Gastroesophageal sphincter (tissue), 3 donors: ENCODE measurements at regions not wholly inside any gene's neighbourhood (a gene's known extent, or its start where the extent isn't known, plus 50 kb on each side); places are given as distances from the start of the nearest gene placed in this dataset.

Source experiments
- CTCF ChIP-seq, 4 experiments: fragments of 200-600 bp in 2 of 4; fragments of 450-650 bp in 2 of 4; sonication (generic) in 1 of 4; IDR thresholded peaks; one replicate each; pipeline ENCODE4 v1.5.1; 2017 to 2019; ENCODE audit warnings: antibody characterized with exemption in 4 of 4, mild to moderate bottlenecking in 2 of 4, moderate library complexity in 2 of 4
- POLR2A ChIP-seq, 2 donors: fragments of 450-650 bp; IDR thresholded peaks; one replicate each; pipeline ENCODE4 v1.6.1; 2017; ENCODE audit warnings: antibody characterized with exemption in 2 of 2, mild to moderate bottlenecking in 2 of 2, moderate library complexity in 1 of 2
- POLR2AphosphoS5 ChIP-seq: sonication (generic); formaldehyde crosslinking; IDR thresholded peaks from one replicate; pipeline ENCODE4 v1.6.1; 2017; ENCODE audit warnings: antibody characterized with exemption

GRCh38 chr12:18828987-18829386, 91.1 kb downstream of the CAPZA3 start:
- TF ChIP-seq POLR2AphosphoS5 (no peak), POLR2A (IDR thresholded peaks at IDR 0.05) (no peak), CTCF (IDR thresholded peaks at IDR 0.05) (no peak)
